IPS-NIHi7 (cell line): ENCODE measurements at regions not wholly inside any gene's neighbourhood (a gene's known extent, or its start where the extent isn't known, plus 50 kb on each side); places are given as distances from the start of the nearest gene placed in this dataset.

Experiments used
- DNase-seq: peaks from one replicate; pipeline ENCODE4 v3.0.0; 2012; ENCODE audit warnings: mixed read lengths; ENCODE audit errors: extremely low spot score

- no peak for DNase-seq
Measured at GRCh38 chr1:218867941-218868626, 305.6 kb upstream of the LYPLAL1 start.

GRCh38 chr1:218869276-218869675 lies 304.4 kb upstream of the LYPLAL1 start:
- no peak for DNase-seq

GRCh38 chr1:218872026-218872425 lies 301.7 kb upstream of the LYPLAL1 start:
- DNase-seq = no peak

GRCh38 chr1:218872928-218873327 lies 300.8 kb upstream of the LYPLAL1 start:
- DNase-seq = no peak

GRCh38 chr1:218874313-218874712 lies 299.4 kb upstream of the LYPLAL1 start:
- DNase-seq = no peak

- no peak for DNase-seq
Measured at GRCh38 chr1:218874801-218875400, 298.8 kb upstream of the LYPLAL1 start.

GRCh38 chr1:218878369-218878768 lies 295.3 kb upstream of the LYPLAL1 start:
- DNase-seq = no peak

- no peak for DNase-seq
Measured at GRCh38 chr1:218880484-218881060, 293.1 kb upstream of the LYPLAL1 start.

- DNase-seq = no peak
Measured at GRCh38 chr1:218882454-218882853, 291.2 kb upstream of the LYPLAL1 start.

- DNase-seq = no peak
Measured at GRCh38 chr1:218886101-218886871, 287.4 kb upstream of the LYPLAL1 start.

- no peak for DNase-seq
Measured at GRCh38 chr1:218887141-218887925, 286.3 kb upstream of the LYPLAL1 start.

GRCh38 chr1:218890451-218890850 lies 283.2 kb upstream of the LYPLAL1 start:
- DNase-seq = no peak

GRCh38 chr1:218891577-218891976 lies 282.1 kb upstream of the LYPLAL1 start:
- DNase-seq = no peak

GRCh38 chr1:218895064-218895587 lies 278.6 kb upstream of the LYPLAL1 start:
- DNase-seq = no peak

- DNase-seq = no peak
Measured at GRCh38 chr1:218896202-218896601, 277.5 kb upstream of the LYPLAL1 start.

GRCh38 chr1:218898921-218899320 lies 274.8 kb upstream of the LYPLAL1 start:
- no peak for DNase-seq

- no peak for DNase-seq
Measured at GRCh38 chr1:218900615-218901014, 273.1 kb upstream of the LYPLAL1 start.

GRCh38 chr1:218904416-218904815 lies 269.3 kb upstream of the LYPLAL1 start:
- DNase-seq = no peak

- no peak for DNase-seq
Measured at GRCh38 chr1:218916720-218917119, 257.0 kb upstream of the LYPLAL1 start.

- no peak for DNase-seq
Measured at GRCh38 chr1:218917656-218918055, 256.0 kb upstream of the LYPLAL1 start.

GRCh38 chr1:218925777-218926176 lies 247.9 kb upstream of the LYPLAL1 start:
- no peak for DNase-seq
